IMR-90 (cell line): ENCODE measurements at regions not wholly inside any gene's neighbourhood (a gene's known extent, or its start where the extent isn't known, plus 50 kb on each side); places are given as distances from the start of the nearest gene placed in this dataset.

ENCODE experiments used
- ATAC-seq: fragments of 200-7000 bp; cut with Tn5 transposase; 2 replicates; pipeline ENCODE4 v1.9.1; 2020; ENCODE audit warnings: low read depth, mild to moderate bottlenecking, moderate library complexity
- BruUV-seq: library from RNA; stranded (reverse); fragments of 400-500 nt; replicated peaks from 2 replicates; lab custom pipeline; 2021; lab: Mats Ljungman, UMichigan
- CTCF ChIA-PET: fragments of 300-600 bp; formaldehyde crosslinking; extraction: SDS; loops from one replicate; lab custom pipeline; 2021; ENCODE audit warnings: antibody characterized with exemption; lab: Yijun Ruan, JAX
- POLR2A ChIA-PET: fragments of 300-600 bp; sonication (Branson Sonifier 250); formaldehyde crosslinking; loops from one replicate; lab custom pipeline; 2022; ENCODE audit warnings: antibody characterized with exemption; ENCODE audit not compliant: unreplicated experiment; lab: Charles Lee
- DNase-seq: peaks from one replicate; pipeline ENCODE4 v3.0.0; 2013
- H2AFZ ChIP-seq: replicated peaks from 2 replicates; pipeline ENCODE3; 2013; ENCODE audit warnings: low read length, mild to moderate bottlenecking; ENCODE audit not compliant: poor library complexity
- H2AK5ac ChIP-seq: 2 replicates; pipeline ENCODE4 v1.6.1; 2013; ENCODE audit warnings: low read depth, low read length, inconsistent platforms
- H2AK9ac ChIP-seq: replicated peaks from 2 replicates; pipeline ENCODE3; 2013; ENCODE audit warnings: mild to moderate bottlenecking, low read depth, low read length, moderate library complexity; ENCODE audit not compliant: poor library complexity
- H2BK120ac ChIP-seq: 2 replicates; pipeline ENCODE4 v1.6.1; 2013; ENCODE audit warnings: low read depth, low read length, inconsistent platforms
- H2BK15ac ChIP-seq: 3 replicates; pipeline ENCODE4 v1.6.1; 2013; ENCODE audit warnings: low read depth, low read length, inconsistent platforms
- H2BK20ac ChIP-seq: 2 replicates; pipeline ENCODE4 v1.6.1; 2013; ENCODE audit warnings: low read depth, mild to moderate bottlenecking, inconsistent platforms, low read length, moderate library complexity
- H2BK5ac ChIP-seq: 2 replicates; pipeline ENCODE4 v1.6.1; 2013; ENCODE audit warnings: mild to moderate bottlenecking, low read depth, low read length, inconsistent platforms; ENCODE audit not compliant: poor library complexity, severe bottlenecking
- H3K14ac ChIP-seq: replicated peaks from 2 replicates; pipeline ENCODE4 v1.6.1; 2013; ENCODE audit warnings: low read depth, low read length, inconsistent platforms
- H3K18ac ChIP-seq: 2 replicates; pipeline ENCODE4 v1.6.1; 2013; ENCODE audit warnings: low read depth, low read length, control low read depth
- H3K23ac ChIP-seq: 2 replicates; pipeline ENCODE4 v1.6.1; 2013; ENCODE audit warnings: low read depth, low read length, inconsistent platforms
- H3K27ac ChIP-seq: 2 replicates; pipeline ENCODE4 v1.5.1; 2013; ENCODE audit warnings: mild to moderate bottlenecking, control low read depth, low read length; ENCODE audit not compliant: insufficient read depth
- H3K27me3 ChIP-seq: 2 replicates; pipeline ENCODE4 v1.6.1; 2013; ENCODE audit warnings: low read length; ENCODE audit not compliant: control insufficient read depth, insufficient read depth
- H3K36me3 ChIP-seq: 2 replicates; pipeline ENCODE4 v1.6.1; 2013; ENCODE audit warnings: low read length, mixed read lengths; ENCODE audit not compliant: control insufficient read depth, insufficient read depth
- H3K4ac ChIP-seq: 2 replicates; pipeline ENCODE4 v1.6.1; 2013; ENCODE audit warnings: low read depth, low read length, inconsistent platforms
- H3K4me1 ChIP-seq: 2 replicates; pipeline ENCODE4 v1.6.1; 2013; ENCODE audit warnings: low read length, mixed read lengths; ENCODE audit not compliant: control insufficient read depth, insufficient read depth
- H3K4me2 ChIP-seq: 2 replicates; pipeline ENCODE4 v1.6.1; 2013; ENCODE audit warnings: low read depth, mild to moderate bottlenecking, control low read depth, low read length, moderate library complexity
- H3K4me3 ChIP-seq: 2 replicates; pipeline ENCODE4 v1.5.1; 2013; ENCODE audit warnings: low read depth, mild to moderate bottlenecking, control low read depth, low read length, moderate library complexity; ENCODE audit not compliant: insufficient read depth
- H3K56ac ChIP-seq: 2 replicates; pipeline ENCODE4 v1.6.1; 2013; ENCODE audit warnings: low read length, inconsistent platforms; ENCODE audit not compliant: insufficient read depth; ENCODE audit errors: extremely low read depth
- H3K79me1 ChIP-seq, 2 experiments: 2 replicates each; pipeline ENCODE4 v1.6.1; 2013; ENCODE audit warnings: low read length in 2 of 2, inconsistent platforms in 1 of 2, low read depth in 1 of 2
- H3K9ac ChIP-seq: 2 replicates; pipeline ENCODE4 v1.6.1; 2013; ENCODE audit warnings: low read depth, low read length, control low read depth
- H3K9me1 ChIP-seq: 2 replicates; pipeline ENCODE4 v1.6.1; 2013; ENCODE audit warnings: low read length, inconsistent platforms; ENCODE audit not compliant: insufficient read depth
- H3K9me3 ChIP-seq: 2 replicates; pipeline ENCODE4 v1.6.1; 2013; ENCODE audit warnings: low read length; ENCODE audit not compliant: control insufficient read depth, insufficient read depth
- H4K20me1 ChIP-seq: 2 replicates; pipeline ENCODE4 v1.6.1; 2013; ENCODE audit warnings: low read length, inconsistent platforms; ENCODE audit not compliant: insufficient read depth
- H4K5ac ChIP-seq: 2 replicates; pipeline ENCODE4 v1.6.1; 2013; ENCODE audit warnings: mild to moderate bottlenecking, low read depth, low read length, control low read depth
- H4K8ac ChIP-seq, 2 experiments: 2 replicates each; pipeline ENCODE4 v1.6.1; 2013; ENCODE audit warnings: low read depth in 2 of 2, low read length in 2 of 2, control low read depth in 1 of 2, inconsistent platforms in 1 of 2
- H4K91ac ChIP-seq: 2 replicates; pipeline ENCODE4 v1.6.1; 2013; ENCODE audit warnings: low read depth, low read length, inconsistent platforms; ENCODE audit not compliant: insufficient read depth
- BHLHE40 ChIP-seq: fragments of 150-350 bp; IDR thresholded peaks from 2 replicates; pipeline ENCODE4 v1.6.1; 2016; ENCODE audit warnings: mild to moderate bottlenecking, low read depth, low read length
- CEBPB ChIP-seq: IDR thresholded peaks from 2 replicates; pipeline ENCODE4 v1.6.1; 2012; ENCODE audit warnings: low read depth, low read length, improper control_type of control experiment
- CHD1 ChIP-seq: IDR thresholded peaks from 2 replicates; pipeline ENCODE4 v1.6.1; 2012; ENCODE audit warnings: low read depth, low read length, improper control_type of control experiment
- CTCF ChIP-seq: conservative IDR thresholded peaks from 2 replicates; pipeline ENCODE4 v1.5.1; 2012; ENCODE audit warnings: mild to moderate bottlenecking, low read depth, low read length, improper control_type of control experiment
- ELK1 ChIP-seq: fragments of 150-350 bp; IDR thresholded peaks from 2 replicates; pipeline ENCODE4 v1.6.1; 2016; ENCODE audit warnings: low read depth, mild to moderate bottlenecking, low read length, moderate library complexity, borderline replicate concordance
- FOS ChIP-seq: fragments of 150-350 bp; IDR thresholded peaks from 2 replicates; pipeline ENCODE4 v1.6.1; 2016; ENCODE audit warnings: low read depth, low read length
- MAFK ChIP-seq: IDR thresholded peaks from 2 replicates; pipeline ENCODE4 v1.6.1; 2012; ENCODE audit warnings: low read depth, low read length, improper control_type of control experiment
- MAZ ChIP-seq: IDR thresholded peaks from 2 replicates; pipeline ENCODE4 v1.6.1; 2012; ENCODE audit warnings: low read depth, mild to moderate bottlenecking, low read length, improper control_type of control experiment, moderate library complexity, borderline replicate concordance
- MXI1 ChIP-seq: IDR thresholded peaks from 2 replicates; pipeline ENCODE4 v1.6.1; 2012; ENCODE audit warnings: low read depth, mild to moderate bottlenecking, low read length, moderate library complexity, borderline replicate concordance
- NFE2L2 ChIP-seq: fragments of 150-350 bp; IDR thresholded peaks from 2 replicates; pipeline ENCODE4 v1.6.1; 2016; ENCODE audit warnings: low read depth, mild to moderate bottlenecking, low read length
- POLR2A ChIP-seq: IDR thresholded peaks from 2 replicates; pipeline ENCODE4 v1.6.1; 2012; ENCODE audit warnings: mild to moderate bottlenecking, low read depth, low read length
- RAD21 ChIP-seq: IDR thresholded peaks from 2 replicates; pipeline ENCODE4 v1.6.1; 2012; ENCODE audit warnings: low read length, improper control_type of control experiment
- RCOR1 ChIP-seq: IDR thresholded peaks from 2 replicates; pipeline ENCODE4 v1.6.1; 2012; ENCODE audit warnings: mild to moderate bottlenecking, low read length, improper control_type of control experiment; ENCODE audit not compliant: insufficient replicate concordance
- RFX5 ChIP-seq: IDR thresholded peaks from 2 replicates; pipeline ENCODE4 v1.8.0; 2012; ENCODE audit warnings: low read depth, mild to moderate bottlenecking, low read length, moderate library complexity
- SMC3 ChIP-seq: fragments of 150-350 bp; IDR thresholded peaks from 2 replicates; pipeline ENCODE4 v1.6.1; 2016; ENCODE audit warnings: low read depth, mild to moderate bottlenecking, antibody characterized with exemption, low read length, moderate library complexity
- USF2 ChIP-seq: fragments of 150-350 bp; IDR thresholded peaks from 2 replicates; pipeline ENCODE4 v1.6.1; 2017; ENCODE audit warnings: mild to moderate bottlenecking, antibody characterized with exemption, low read length, low read depth
- WGBS, 2 experiments: methylation state at CpG; one replicate each; pipeline versions ENCODE4 v1.1.5 to v1.1.7; 2013; ENCODE audit warnings: missing lambda C conversion rate in 2 of 2; ENCODE audit not compliant: insufficient read length in 1 of 2; ENCODE audit errors: extremely low coverage in 2 of 2; 5-methylcytosine and 5-hydroxymethylcytosine counted together
- dilution Hi-C: fragments of 300-500 bp; cut with HindIII; formaldehyde crosslinking; loops from one replicate; pipeline ENCODE4 v1.14.3; 2018; ENCODE audit warnings: low sequenced_read_pairs; ENCODE audit not compliant: unreplicated experiment
- in situ Hi-C: fragments of 300-500 bp; cut with MboI; formaldehyde crosslinking; loops from 3 replicates; pipeline ENCODE4 v1.14.3; 2019; ENCODE audit warnings: low sequenced_read_pairs, inconsistent platforms, mixed read lengths
- intact Hi-C: fragments of 100-400 bp; cut with micrococcal nuclease; formaldehyde crosslinking; loops from 2 replicates; pipeline ENCODE4 v1.10.0; 2022

GRCh38 chr11:26042113-26042512 is 289.8 kb upstream of the ANO3 start:
- Histone ChIP-seq H3K9me1 (no peaks in the 10 kb centered on the region), H3K27ac (no peak overlapping the region), H4K20me1 (no peaks in the 10 kb centered on the region), H3K56ac (no peak overlapping the region), H3K9ac (no peak overlapping the region), H2BK120ac (no peak overlapping the region), H3K14ac (no peak overlapping the region), H3K4ac (no peak overlapping the region), H3K27me3 (no peaks in the 10 kb centered on the region; the same call in 1 of the 2 replicates), H3K79me1 (no peaks in the 10 kb centered on the region), H4K8ac (no peak overlapping the region), H2AFZ (no peak overlapping the region), H3K18ac (no peak overlapping the region), H3K23ac (no peak overlapping the region), H4K91ac (no peak overlapping the region), H3K4me1 (no peaks in the 10 kb centered on the region), H2AK9ac (no peak overlapping the region), H3K9me3 (no peaks in the 10 kb centered on the region), H2BK15ac (no peak overlapping the region), H3K36me3 (no peaks in the 10 kb centered on the region), H4K5ac (no peak overlapping the region), H2BK20ac (no peak overlapping the region), H2AK5ac (no peak overlapping the region), H3K4me3 (no peak overlapping the region), H3K4me2 (no peak overlapping the region), H2BK5ac (no peak overlapping the region)
- intact Hi-C loops: no loop called here
- no peak for TF ChIP-seq ELK1
- TF ChIP-seq POLR2A: no peak
- TF ChIP-seq NFE2L2: no peak
- no peak for TF ChIP-seq BHLHE40
- TF ChIP-seq RCOR1: no peak
- no peak for TF ChIP-seq CHD1
- no peak for TF ChIP-seq USF2
- no peak for TF ChIP-seq MAFK
- no peak for TF ChIP-seq MAZ
- TF ChIP-seq CTCF: no peak
- no peak for TF ChIP-seq RFX5
- TF ChIP-seq MXI1: no peak
- no peak for TF ChIP-seq CEBPB
- no peak for TF ChIP-seq FOS
- no peak for TF ChIP-seq RAD21
- TF ChIP-seq SMC3: no peak
- 100% methylated on average over 1 of the region's 7 CpGs; no CpG with 5 or more reads in 1 of the 2 experiments for WGBS, 2 experiments
- DNase-seq (no peak), ATAC-seq (no peak)
- CTCF ChIA-PET: no interaction called here
- POLR2A ChIA-PET: no interaction called here
- dilution Hi-C loops: no loop called here
- BruUV-seq: no TSS peak
- in situ Hi-C loops: no loop called here
